Breast epithelium (tissue), 4 donors: ENCODE measurements at regions not wholly inside any gene's neighbourhood (a gene's known extent, or its start where the extent isn't known, plus 50 kb on each side); places are given as distances from the start of the nearest gene placed in this dataset.

Source experiments
- DNase-seq, 2 donors: peaks; one replicate each; pipeline ENCODE4 v3.0.0-alpha.2; 2019; ENCODE audit warnings: low spot score in 2 of 2
- H3K27ac ChIP-seq, 2 donors: fragments of 200-600 bp; sonication (generic) in 1 of 2; one replicate each; pipeline ENCODE4 v1.5.1; 2016 to 2019; ENCODE audit warnings: mild to moderate bottlenecking in 1 of 2
- H3K27me3 ChIP-seq, 2 donors: fragments of 200-600 bp; sonication (generic) in 1 of 2; one replicate each; pipeline versions ENCODE4 v1.5.1 to v1.6.0; 2017 to 2019; ENCODE audit warnings: control low read depth in 1 of 2, mild to moderate bottlenecking in 1 of 2
- H3K36me3 ChIP-seq: fragments of 200-600 bp; one replicate; pipeline ENCODE4 v1.5.1; 2019
- H3K4me1 ChIP-seq, 2 donors: fragments of 200-600 bp; sonication (generic); one replicate each; pipeline ENCODE4 v1.5.1; 2016 to 2019; ENCODE audit warnings: control low read depth in 1 of 2
- H3K4me3 ChIP-seq, 3 donors: fragments of 200-600 bp; sonication (generic); 1 replicate in 2 of 3; 2 replicates in 1 of 3; pipeline ENCODE4 v1.5.1; 2016 to 2019; ENCODE audit warnings: mild to moderate bottlenecking in 3 of 3, moderate library complexity in 2 of 3
- H3K9me3 ChIP-seq, 2 donors: fragments of 200-600 bp; sonication (generic) in 1 of 2; one replicate each; pipeline ENCODE4 v1.5.1; 2016 to 2019; ENCODE audit warnings: control low read depth in 1 of 2
- CTCF ChIP-seq, 3 donors: fragments of 450-650 bp; IDR thresholded peaks; one replicate each; pipeline ENCODE4 v1.5.1; 2016 to 2017; ENCODE audit warnings: antibody characterized with exemption in 3 of 3, mild to moderate bottlenecking in 3 of 3, moderate library complexity in 3 of 3
- POLR2A ChIP-seq: fragments of 450-650 bp; IDR thresholded peaks from one replicate; pipeline ENCODE4 v1.6.1; 2016; ENCODE audit warnings: antibody characterized with exemption, mild to moderate bottlenecking, moderate library complexity
- POLR2AphosphoS5 ChIP-seq, 3 donors: sonication (generic); formaldehyde crosslinking; IDR thresholded peaks; one replicate each; pipeline ENCODE4 v1.6.1; 2017; ENCODE audit warnings: antibody characterized with exemption in 3 of 3
- intact Hi-C: fragments of 100-400 bp; cut with DNase I; formaldehyde crosslinking; loops from one replicate; pipeline ENCODE4 v1.15.1; 2023; ENCODE audit warnings: low total_unique reads

GRCh38 chr10:78751716-78752115 lies 317.1 kb upstream of the ZMIZ1 start:
- Histone ChIP-seq H3K4me3 (no peak overlapping the region), H3K4me1 (peaks cover 3 to 6% of the 10 kb centered on the region in 2 donors), H3K9me3 (no peaks in the 10 kb centered on the region), H3K27ac (no peak overlapping the region), H3K36me3 (no peaks in the 10 kb centered on the region), H3K27me3 (no peaks in the 10 kb centered on the region)
- TF ChIP-seq CTCF (IDR thresholded peaks at IDR 0.05) = no peak
- no peak for TF ChIP-seq POLR2AphosphoS5 (IDR thresholded peaks at IDR 0.05)
- TF ChIP-seq POLR2A = no peak
- no peak for DNase-seq
- intact Hi-C loops = no loop called here

- peaks cover 4 to 11% of the 10 kb centered on the region in 2 donors for H3K4me1 ChIP-seq
- H3K27ac ChIP-seq = no peak overlapping the region
- H3K4me3 ChIP-seq = no peak overlapping the region
- no peaks in the 10 kb centered on the region for H3K27me3 ChIP-seq
- H3K36me3 ChIP-seq = no peaks in the 10 kb centered on the region
- H3K9me3 ChIP-seq = no peaks in the 10 kb centered on the region
- no peak for DNase-seq
- intact Hi-C loops = no loop called here
- TF ChIP-seq POLR2A = no peak
- TF ChIP-seq POLR2AphosphoS5 (IDR thresholded peaks at IDR 0.05) = no peak
- TF ChIP-seq CTCF (IDR thresholded peaks at IDR 0.05) = no peak
Observed at GRCh38 chr10:78752221-78752620, 316.5 kb upstream of the ZMIZ1 start.

- H3K4me3 ChIP-seq = no peak overlapping the region
- intact Hi-C loops = no loop called here
- TF ChIP-seq POLR2AphosphoS5 (IDR thresholded peaks at IDR 0.05) (no peak), CTCF (IDR thresholded peaks at IDR 0.05) (no peak)
- no peaks in the 10 kb centered on the region for H3K36me3 ChIP-seq
- H3K27ac ChIP-seq = no peak overlapping the region
- no peaks in the 10 kb centered on the region for H3K9me3 ChIP-seq
- no peaks in the 10 kb centered on the region for H3K27me3 ChIP-seq
- DNase-seq = no peak
- peaks cover 4 to 11% of the 10 kb centered on the region in 2 donors for H3K4me1 ChIP-seq
Observed at GRCh38 chr10:78752708-78753107, 316.1 kb upstream of the ZMIZ1 start.

- H3K9me3 ChIP-seq = no peaks in the 10 kb centered on the region
- no peaks in the 10 kb centered on the region for H3K36me3 ChIP-seq
- TF ChIP-seq CTCF (IDR thresholded peaks at IDR 0.05) (no peak), POLR2AphosphoS5 (IDR thresholded peaks at IDR 0.05) (no peak), POLR2A (no peak)
- H3K27me3 ChIP-seq = no peaks in the 10 kb centered on the region
- no peak overlapping the region for H3K27ac ChIP-seq
- intact Hi-C loops = no loop called here
- no peak for DNase-seq
- H3K4me3 ChIP-seq = no peak overlapping the region
- peaks cover 4 to 11% of the 10 kb centered on the region in 2 donors for H3K4me1 ChIP-seq
Observed at GRCh38 chr10:78754269-78755062, 314.3 kb upstream of the ZMIZ1 start.

- no peak for TF ChIP-seq POLR2A
- TF ChIP-seq CTCF (IDR thresholded peaks at IDR 0.05) = no peak
- no peak for TF ChIP-seq POLR2AphosphoS5 (IDR thresholded peaks at IDR 0.05)
- Histone ChIP-seq H3K4me3 (no peak overlapping the region), H3K4me1 (peaks cover 4 to 11% of the 10 kb centered on the region in 2 donors), H3K9me3 (no peaks in the 10 kb centered on the region), H3K27me3 (no peaks in the 10 kb centered on the region), H3K27ac (no peak overlapping the region), H3K36me3 (no peaks in the 10 kb centered on the region)
- intact Hi-C loops = no loop called here
- no peak for DNase-seq
Observed at GRCh38 chr10:78755063-78755701, 313.6 kb upstream of the ZMIZ1 start.
